PC-3 (cell line): ENCODE measurements at regions not wholly inside any gene's neighbourhood (a gene's known extent, or its start where the extent isn't known, plus 50 kb on each side); places are given as distances from the start of the nearest gene placed in this dataset.

Experiments
- ATAC-seq: fragments of 200-7000 bp; cut with Tn5 transposase; 2 replicates; pipeline ENCODE4 v1.9.1; 2020; ENCODE audit warnings: mild to moderate bottlenecking, moderate library complexity
- BruUV-seq: library from RNA; stranded (reverse); fragments of 400-500 nt; replicated peaks from 2 replicates; lab custom pipeline; 2021; lab: Mats Ljungman, UMichigan
- CTCF ChIA-PET: fragments of 300-600 bp; sonication (Branson Sonifier 250); formaldehyde crosslinking; loops from one replicate; lab custom pipeline; 2022; ENCODE audit warnings: antibody characterized with exemption; lab: Charles Lee
- POLR2A ChIA-PET: fragments of 300-600 bp; sonication (Branson Sonifier 250); formaldehyde crosslinking; loops from one replicate; lab custom pipeline; 2022; ENCODE audit warnings: antibody characterized with exemption; ENCODE audit not compliant: unreplicated experiment; lab: Charles Lee
- DNase-seq: peaks from one replicate; pipeline ENCODE4 v3.0.0-alpha.2; 2015
- H2AFZ ChIP-seq: fragments of 300-600 bp; sonication (generic); 2 replicates; pipeline ENCODE4 v1.6.0; 2016; ENCODE audit warnings: antibody characterized with exemption, low read length
- H3F3A ChIP-seq: fragments of 300-600 bp; sonication (generic); one replicate; pipeline ENCODE4 v1.6.0; 2017; ENCODE audit warnings: antibody characterized with exemption, low read length, control low read depth, mild to moderate bottlenecking; ENCODE audit not compliant: unreplicated experiment
- H3K27ac ChIP-seq: fragments of 300-600 bp; sonication (generic); 2 replicates; pipeline ENCODE4 v1.5.1; 2016; ENCODE audit warnings: mild to moderate bottlenecking, low read length
- H3K27me3 ChIP-seq: fragments of 300-600 bp; sonication (generic); 2 replicates; pipeline ENCODE4 v1.6.1; 2016; ENCODE audit warnings: low read length, mixed read lengths
- H3K36me3 ChIP-seq: fragments of 300-600 bp; sonication (generic); 2 replicates; pipeline ENCODE4 v1.6.1; 2016; ENCODE audit warnings: low read depth, mixed run types, low read length, mixed read lengths
- H3K4me1 ChIP-seq: fragments of 300-600 bp; sonication (generic); 2 replicates; pipeline ENCODE4 v1.5.1; 2016; ENCODE audit warnings: low read length; ENCODE audit not compliant: insufficient read depth
- H3K4me2 ChIP-seq: fragments of 300-600 bp; sonication (generic); 2 replicates; pipeline ENCODE4 v1.6.0; 2016; ENCODE audit warnings: low read length
- H3K4me3 ChIP-seq: fragments of 300-600 bp; sonication (generic); 2 replicates; pipeline ENCODE4 v1.5.1; 2016; ENCODE audit warnings: mild to moderate bottlenecking, low read length, mixed read lengths
- H3K79me2 ChIP-seq: fragments of 300-600 bp; sonication (generic); 2 replicates; pipeline ENCODE4 v1.6.1; 2017; ENCODE audit warnings: low read length, mixed read lengths
- H3K9ac ChIP-seq: fragments of 300-600 bp; sonication (generic); 2 replicates; pipeline ENCODE4 v1.6.0; 2016; ENCODE audit warnings: mild to moderate bottlenecking, low read length
- H3K9me2 ChIP-seq: fragments of 300-600 bp; sonication (generic); replicated peaks from 2 replicates; pipeline ENCODE4 v1.6.1; 2016; ENCODE audit warnings: mixed run types, low read length, mixed read lengths
- H3K9me3 ChIP-seq: fragments of 300-600 bp; sonication (generic); 2 replicates; pipeline ENCODE4 v1.6.1; 2016; ENCODE audit warnings: low read length, mixed read lengths
- H4K20me1 ChIP-seq: fragments of 300-600 bp; sonication (generic); 2 replicates; pipeline ENCODE4 v1.6.1; 2016; ENCODE audit warnings: low read length, mixed read lengths
- EZH2 ChIP-seq: fragments of 300-600 bp; sonication (generic); IDR thresholded peaks from one replicate; pipeline ENCODE4 v1.6.1; 2017; ENCODE audit warnings: antibody characterized with exemption, mild to moderate bottlenecking, low read length; ENCODE audit not compliant: unreplicated experiment
- EZH2phosphoT487 ChIP-seq: fragments of 300-600 bp; sonication (generic); IDR thresholded peaks from 2 replicates; pipeline ENCODE4 v1.6.1; 2018; ENCODE audit warnings: mild to moderate bottlenecking, antibody characterized with exemption, low read length, borderline replicate concordance
- intact Hi-C: fragments of 100-400 bp; cut with micrococcal nuclease; formaldehyde crosslinking; loops from 2 replicates; pipeline ENCODE4 v1.9.0; 2023
- TF ChIP-seq, protein P1 (sequence below): fragments of 300-600 bp; sonication (generic); conservative IDR thresholded peaks from 2 replicates; pipeline ENCODE4 v1.5.1; 2017; ENCODE audit warnings: antibody characterized with exemption, low read depth, mild to moderate bottlenecking, low read length

DNA sequence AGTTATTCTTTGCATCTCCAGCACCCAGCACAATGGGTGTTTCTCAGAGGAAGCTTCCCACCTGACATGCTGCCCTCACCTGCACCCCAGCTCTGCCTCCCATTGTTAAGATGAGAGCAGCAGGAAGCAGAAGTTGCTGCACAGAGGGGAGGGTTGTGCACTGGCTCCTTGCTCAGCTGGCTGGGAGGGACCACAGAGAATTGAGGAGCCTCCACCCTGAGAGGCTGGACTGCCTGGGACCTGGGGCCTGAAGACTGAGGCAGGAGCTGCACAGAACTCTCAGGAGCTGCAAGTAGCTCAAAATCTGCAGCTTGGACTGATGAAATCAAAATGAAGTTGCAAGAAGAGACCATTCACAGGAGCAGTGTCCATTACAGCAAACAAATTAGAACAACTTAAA, 222.3 kb upstream of the LINGO1 start:
- no peak overlapping the region for H2AFZ ChIP-seq
- no peaks in the 10 kb centered on the region for H3K9me2 ChIP-seq
- no peaks in the 10 kb centered on the region for H3K36me3 ChIP-seq
- no peaks in the 10 kb centered on the region for H3K79me2 ChIP-seq
- DNase-seq (no peak), ATAC-seq (no peak)
- no peaks in the 10 kb centered on the region for H4K20me1 ChIP-seq
- no peaks in the 10 kb centered on the region for H3K9me3 ChIP-seq
- peaks cover 58% of the 10 kb centered on the region for H3K27me3 ChIP-seq
- POLR2A ChIA-PET = no interaction called here
- H3K9ac ChIP-seq = no peak overlapping the region
- CTCF ChIA-PET = no interaction called here
- intact Hi-C loops = no loop called here
- H3K4me1 ChIP-seq = no peaks in the 10 kb centered on the region
- H3K4me3 ChIP-seq = no peak overlapping the region
- no peak overlapping the region for H3K4me2 ChIP-seq
- TF ChIP-seq EZH2 = no peak
- TF ChIP-seq, protein P1, sequence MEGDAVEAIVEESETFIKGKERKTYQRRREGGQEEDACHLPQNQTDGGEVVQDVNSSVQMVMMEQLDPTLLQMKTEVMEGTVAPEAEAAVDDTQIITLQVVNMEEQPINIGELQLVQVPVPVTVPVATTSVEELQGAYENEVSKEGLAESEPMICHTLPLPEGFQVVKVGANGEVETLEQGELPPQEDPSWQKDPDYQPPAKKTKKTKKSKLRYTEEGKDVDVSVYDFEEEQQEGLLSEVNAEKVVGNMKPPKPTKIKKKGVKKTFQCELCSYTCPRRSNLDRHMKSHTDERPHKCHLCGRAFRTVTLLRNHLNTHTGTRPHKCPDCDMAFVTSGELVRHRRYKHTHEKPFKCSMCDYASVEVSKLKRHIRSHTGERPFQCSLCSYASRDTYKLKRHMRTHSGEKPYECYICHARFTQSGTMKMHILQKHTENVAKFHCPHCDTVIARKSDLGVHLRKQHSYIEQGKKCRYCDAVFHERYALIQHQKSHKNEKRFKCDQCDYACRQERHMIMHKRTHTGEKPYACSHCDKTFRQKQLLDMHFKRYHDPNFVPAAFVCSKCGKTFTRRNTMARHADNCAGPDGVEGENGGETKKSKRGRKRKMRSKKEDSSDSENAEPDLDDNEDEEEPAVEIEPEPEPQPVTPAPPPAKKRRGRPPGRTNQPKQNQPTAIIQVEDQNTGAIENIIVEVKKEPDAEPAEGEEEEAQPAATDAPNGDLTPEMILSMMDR = no peak
- TF ChIP-seq EZH2phosphoT487 = no peak
- H3K27ac ChIP-seq = no peak overlapping the region
- no peaks in the 10 kb centered on the region for H3F3A ChIP-seq
- BruUV-seq = no TSS peak

DNA sequence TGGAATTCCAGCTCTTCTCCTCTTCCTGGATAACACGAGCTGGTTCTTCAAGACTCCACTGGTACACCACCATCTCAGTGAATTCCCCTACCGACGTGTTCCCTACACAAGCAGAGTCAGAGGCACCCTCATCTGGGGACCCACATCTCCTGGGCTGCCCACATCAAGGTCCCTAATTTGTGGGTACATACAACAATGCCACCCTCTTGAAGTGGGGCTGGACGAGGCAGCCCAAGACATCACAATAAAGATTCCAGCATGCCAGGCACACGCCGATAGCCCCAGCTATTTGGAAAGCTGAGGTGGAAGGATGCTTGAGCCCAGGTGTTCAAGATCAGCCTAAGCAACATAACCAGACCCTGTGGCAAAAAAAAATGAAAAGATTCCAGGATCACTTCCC, 221.2 kb upstream of the LINGO1 start:
- ChIA-PET CTCF (no interaction called here), POLR2A (no interaction called here)
- Histone ChIP-seq H3K4me3 (no peak overlapping the region), H3K4me2 (no peak overlapping the region), H3K79me2 (no peaks in the 10 kb centered on the region), H3K9me3 (no peaks in the 10 kb centered on the region), H4K20me1 (no peaks in the 10 kb centered on the region), H3F3A (no peaks in the 10 kb centered on the region), H3K27me3 (peaks cover 63% of the 10 kb centered on the region), H3K9me2 (no peaks in the 10 kb centered on the region), H3K4me1 (no peaks in the 10 kb centered on the region), H2AFZ (no peak overlapping the region), H3K36me3 (no peaks in the 10 kb centered on the region), H3K9ac (no peak overlapping the region), H3K27ac (no peak overlapping the region)
- no peak for ATAC-seq
- no peak for DNase-seq
- no TSS peak for BruUV-seq
- intact Hi-C loops = no loop called here
- TF ChIP-seq, protein P1 = no peak
- TF ChIP-seq EZH2 (no peak), EZH2phosphoT487 (no peak)

DNA sequence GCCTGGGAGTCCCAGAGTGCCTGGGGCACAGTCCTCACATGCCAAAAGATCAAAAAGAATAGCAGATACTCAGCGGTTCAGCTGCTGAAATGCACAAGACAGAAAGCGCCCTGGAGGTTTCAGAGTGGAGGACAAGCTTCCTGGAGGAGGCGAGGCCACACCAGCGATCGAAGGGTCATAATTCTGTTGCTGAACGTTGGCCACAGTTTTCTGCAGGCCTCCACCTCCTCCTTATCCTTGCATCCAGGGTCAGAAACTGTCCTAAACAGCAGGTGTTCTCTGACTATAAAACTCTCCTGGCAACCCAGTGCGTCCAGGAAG, 220.3 kb upstream of the LINGO1 start:
- H3F3A ChIP-seq = no peaks in the 10 kb centered on the region
- H3K36me3 ChIP-seq = no peaks in the 10 kb centered on the region
- no peaks in the 10 kb centered on the region for H3K79me2 ChIP-seq
- ChIA-PET POLR2A (no interaction called here), CTCF (no interaction called here)
- peaks cover 72% of the 10 kb centered on the region for H3K27me3 ChIP-seq
- no peaks in the 10 kb centered on the region for H3K4me1 ChIP-seq
- H4K20me1 ChIP-seq = no peaks in the 10 kb centered on the region
- H3K4me3 ChIP-seq = no peak overlapping the region
- no peak overlapping the region for H3K4me2 ChIP-seq
- no peaks in the 10 kb centered on the region for H3K9me2 ChIP-seq
- no TSS peak for BruUV-seq
- no peak overlapping the region for H3K27ac ChIP-seq
- H3K9ac ChIP-seq = no peak overlapping the region
- intact Hi-C loops = no loop called here
- no peak for ATAC-seq
- H2AFZ ChIP-seq = no peak overlapping the region
- TF ChIP-seq EZH2 = no peak
- TF ChIP-seq, protein P1 = no peak
- no peak for TF ChIP-seq EZH2phosphoT487
- no peak for DNase-seq
- no peaks in the 10 kb centered on the region for H3K9me3 ChIP-seq
